H1 (cell line): ENCODE measurements at regions not wholly inside any gene's neighbourhood (a gene's known extent, or its start where the extent isn't known, plus 50 kb on each side); places are given as distances from the start of the nearest gene placed in this dataset. TPM values are rescaled to one million over a fixed set of nuclear protein-coding genes. Genes with fewer than 3 reads are reported as not detected.

Experiments used
- small RNA-seq: library from polyadenylated mRNA; stranded (forward); fragments of <200 nt; extraction: miRNeasy Mini kit (QIAGEN cat#:217004); gene quantifications from one replicate; pipeline ENCODE3, GENCODE V24; 2013; ENCODE audit not compliant: insufficient read depth

Small RNA genes in the stretch of these regions (small RNA-seq; reads per million reads assigned to genes)
- not detected for gene RF00324
